ENCODE measurements at regions not wholly inside any gene's neighbourhood (a gene's known extent, or its start where the extent isn't known, plus 50 kb on each side); places are given as distances from the start of the nearest gene placed in this dataset.

DNA sequence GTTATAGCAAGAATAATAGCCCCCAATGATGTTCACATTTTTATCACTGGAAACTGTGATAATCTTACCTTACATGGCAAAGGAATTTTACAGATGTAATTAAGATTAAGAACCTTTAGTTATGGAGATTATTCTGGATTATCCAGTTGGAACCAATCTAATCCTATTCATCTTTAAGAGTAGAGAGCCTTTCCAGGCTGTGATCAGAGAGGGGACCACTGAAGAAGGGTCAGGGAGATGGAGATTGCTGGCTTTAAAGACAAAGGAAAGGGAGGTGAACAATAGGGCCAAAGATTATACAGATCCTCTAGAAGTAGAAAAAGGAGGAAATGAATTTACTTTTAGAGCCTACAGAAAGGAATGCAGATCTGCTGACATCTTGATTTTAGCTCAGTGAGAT, 253.5 kb upstream of the GRIN3A start:
- no peaks in the 10 kb centered on the region for H3K9me3 Mint-ChIP-seq
- TF ChIP-seq, protein P1, sequence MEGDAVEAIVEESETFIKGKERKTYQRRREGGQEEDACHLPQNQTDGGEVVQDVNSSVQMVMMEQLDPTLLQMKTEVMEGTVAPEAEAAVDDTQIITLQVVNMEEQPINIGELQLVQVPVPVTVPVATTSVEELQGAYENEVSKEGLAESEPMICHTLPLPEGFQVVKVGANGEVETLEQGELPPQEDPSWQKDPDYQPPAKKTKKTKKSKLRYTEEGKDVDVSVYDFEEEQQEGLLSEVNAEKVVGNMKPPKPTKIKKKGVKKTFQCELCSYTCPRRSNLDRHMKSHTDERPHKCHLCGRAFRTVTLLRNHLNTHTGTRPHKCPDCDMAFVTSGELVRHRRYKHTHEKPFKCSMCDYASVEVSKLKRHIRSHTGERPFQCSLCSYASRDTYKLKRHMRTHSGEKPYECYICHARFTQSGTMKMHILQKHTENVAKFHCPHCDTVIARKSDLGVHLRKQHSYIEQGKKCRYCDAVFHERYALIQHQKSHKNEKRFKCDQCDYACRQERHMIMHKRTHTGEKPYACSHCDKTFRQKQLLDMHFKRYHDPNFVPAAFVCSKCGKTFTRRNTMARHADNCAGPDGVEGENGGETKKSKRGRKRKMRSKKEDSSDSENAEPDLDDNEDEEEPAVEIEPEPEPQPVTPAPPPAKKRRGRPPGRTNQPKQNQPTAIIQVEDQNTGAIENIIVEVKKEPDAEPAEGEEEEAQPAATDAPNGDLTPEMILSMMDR (IDR thresholded peaks at IDR 0.05; ENCODE audit: unreplicated experiment): no peak
- no peak for DNase-seq (ENCODE audit: low spot score in 2 of 2, unreplicated experiment in 2 of 2)
- no peak overlapping the region for H3K4me3 Mint-ChIP-seq
- peaks cover 26% of the 10 kb centered on the region for H3K27me3 Mint-ChIP-seq (ENCODE audit: low read depth)
- H3K36me3 Mint-ChIP-seq: no peaks in the 10 kb centered on the region
- no peaks in the 10 kb centered on the region for H3K4me1 Mint-ChIP-seq
- H3K27ac Mint-ChIP-seq: no peak overlapping the region

DNA sequence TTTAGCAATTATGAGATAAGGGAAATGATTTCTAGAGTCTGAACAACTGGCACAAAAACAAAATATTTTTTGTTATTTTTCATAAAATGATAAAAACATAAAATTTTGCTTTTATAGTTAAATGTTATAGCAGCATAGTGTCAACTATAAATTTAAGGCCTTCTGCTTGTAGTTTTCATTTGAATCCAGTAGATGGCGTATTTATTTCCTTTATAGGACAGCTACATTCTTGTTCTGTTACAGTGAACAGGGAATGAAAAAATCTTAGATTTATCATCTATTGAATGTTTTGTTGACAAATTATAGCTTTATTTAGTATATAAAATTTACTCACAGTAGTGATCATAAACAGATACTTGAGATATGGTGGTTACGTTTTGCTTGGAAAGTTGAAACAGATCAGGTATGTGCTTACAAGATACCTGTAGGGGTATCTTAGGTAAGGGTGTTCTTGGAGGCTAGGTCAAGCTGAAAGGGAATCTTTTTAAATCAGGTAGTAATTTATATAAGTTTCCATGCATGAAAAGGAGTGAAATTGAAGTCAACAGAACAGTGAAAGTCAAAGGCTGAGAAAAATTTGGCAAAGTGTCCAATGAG, 239.3 kb upstream of the GRIN3A start:
- Mint-ChIP-seq H3K4me1 (peaks cover 2% of the 10 kb centered on the region), H3K36me3 (no peaks in the 10 kb centered on the region), H3K27me3 (ENCODE audit: low read depth) (peaks cover 8% of the 10 kb centered on the region), H3K9me3 (no peaks in the 10 kb centered on the region), H3K27ac (no peak overlapping the region), H3K4me3 (no peak overlapping the region)
- no peak for DNase-seq (ENCODE audit: low spot score in 2 of 2, unreplicated experiment in 2 of 2)
- TF ChIP-seq, protein P1 (IDR thresholded peaks at IDR 0.05; ENCODE audit: unreplicated experiment): peak; percentile 85

DNA sequence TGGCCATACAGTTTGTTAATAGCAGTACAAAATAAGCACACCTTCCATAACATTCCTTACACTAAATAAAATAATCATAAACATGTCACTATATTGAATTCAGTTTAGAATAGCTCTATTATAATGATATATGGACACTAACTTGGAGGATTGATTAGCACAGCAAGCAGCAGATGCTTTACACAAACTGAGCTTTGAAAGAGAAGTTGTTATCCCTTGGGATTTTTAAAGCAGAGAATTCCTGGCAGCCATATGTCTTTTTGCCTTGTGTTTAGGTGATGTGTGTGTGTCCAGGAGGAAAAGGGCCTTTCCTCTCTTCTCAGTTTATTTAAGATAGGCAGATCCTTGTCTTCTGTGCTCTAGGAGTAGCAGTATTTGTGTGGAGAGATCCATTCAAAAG, 232.2 kb upstream of the GRIN3A start:
- no peaks in the 10 kb centered on the region for H3K36me3 Mint-ChIP-seq
- TF ChIP-seq, protein P1 (IDR thresholded peaks at IDR 0.05; ENCODE audit: unreplicated experiment): no peak

DNA sequence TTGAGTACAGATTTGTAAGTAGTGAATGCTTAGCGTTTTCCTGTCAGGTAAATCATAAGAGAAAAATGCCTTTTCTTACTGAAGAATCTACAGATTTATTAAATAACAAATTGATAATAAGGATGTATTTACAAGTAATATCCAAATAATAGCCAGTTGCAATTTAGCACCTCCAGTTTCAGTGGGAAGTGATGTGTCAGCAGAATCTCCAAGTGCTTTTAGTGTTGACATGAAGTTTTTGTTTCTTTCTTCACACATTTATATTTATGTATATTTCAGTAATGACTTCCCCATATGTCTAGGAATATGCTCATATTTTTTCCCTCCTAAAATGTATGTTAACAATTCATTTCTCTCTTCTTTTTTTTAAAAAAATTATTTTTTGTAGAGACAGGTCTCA, 229.9 kb upstream of the GRIN3A start:
- TF ChIP-seq, protein P1 (IDR thresholded peaks at IDR 0.05; ENCODE audit: unreplicated experiment): no peak
- Mint-ChIP-seq H3K4me1 (no peaks in the 10 kb centered on the region), H3K9me3 (no peaks in the 10 kb centered on the region), H3K36me3 (no peaks in the 10 kb centered on the region), H3K4me3 (no peak overlapping the region), H3K27me3 (ENCODE audit: low read depth) (peaks cover 8% of the 10 kb centered on the region), H3K27ac (no peak overlapping the region)
- DNase-seq (ENCODE audit: low spot score in 2 of 2, unreplicated experiment in 2 of 2): no peak

More for the DNA sequence above, 232.2 kb upstream of the GRIN3A start:
- H3K9me3 Mint-ChIP-seq: no peaks in the 10 kb centered on the region
- DNase-seq (ENCODE audit: low spot score in 2 of 2, unreplicated experiment in 2 of 2): no peak
- no peaks in the 10 kb centered on the region for H3K4me1 Mint-ChIP-seq
- no peak overlapping the region for H3K27ac Mint-ChIP-seq
- peaks cover 8% of the 10 kb centered on the region for H3K27me3 Mint-ChIP-seq (ENCODE audit: low read depth)
- H3K4me3 Mint-ChIP-seq: no peak overlapping the region

DNA sequence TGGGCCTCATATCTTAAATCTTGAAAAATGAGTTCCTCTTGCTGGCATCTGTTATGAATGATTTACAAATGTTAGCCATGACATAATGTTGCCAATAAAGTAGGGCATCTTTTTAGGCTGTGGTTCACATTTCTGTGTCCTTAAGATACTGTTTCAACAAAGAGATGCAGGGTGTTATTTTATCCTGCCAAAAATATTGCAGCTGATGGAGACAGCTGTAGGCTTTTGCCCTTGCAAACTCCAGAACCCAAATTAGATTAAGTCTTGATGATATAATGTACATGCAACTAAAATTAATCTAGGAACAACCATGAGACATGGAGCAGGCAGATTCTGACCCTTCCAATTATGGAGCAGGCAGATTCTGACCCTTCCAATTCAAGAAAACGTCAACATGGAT, 228.2 kb upstream of the GRIN3A start:
- H3K9me3 Mint-ChIP-seq: peaks cover 2% of the 10 kb centered on the region
- no peak overlapping the region for H3K27ac Mint-ChIP-seq
- peaks cover 7% of the 10 kb centered on the region for H3K27me3 Mint-ChIP-seq (ENCODE audit: low read depth)
- DNase-seq (ENCODE audit: low spot score in 2 of 2, unreplicated experiment in 2 of 2): no peak
- H3K36me3 Mint-ChIP-seq: no peaks in the 10 kb centered on the region
- no peak overlapping the region for H3K4me3 Mint-ChIP-seq
- no peaks in the 10 kb centered on the region for H3K4me1 Mint-ChIP-seq
- TF ChIP-seq, protein P1 (IDR thresholded peaks at IDR 0.05; ENCODE audit: unreplicated experiment): no peak

DNA sequence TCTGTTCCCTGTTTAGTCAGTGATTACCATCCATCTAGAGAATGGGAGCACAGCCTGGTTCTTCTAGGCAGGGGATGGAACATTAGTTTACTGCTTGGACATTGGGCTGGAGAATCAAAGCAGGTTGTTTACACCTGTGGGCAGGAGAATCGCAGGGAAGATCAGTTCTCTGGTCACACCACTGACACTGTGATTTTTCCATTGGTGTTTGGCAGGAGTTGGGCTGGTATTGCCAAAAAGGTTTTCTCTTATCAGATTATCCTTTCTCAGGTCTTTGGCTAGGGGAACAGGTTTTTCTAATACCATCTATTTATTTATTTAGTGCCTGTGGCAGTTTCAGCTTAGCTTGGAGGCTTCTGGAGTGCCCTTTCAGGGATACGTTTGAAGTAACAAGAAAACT, 219.3 kb upstream of the GRIN3A start:
- no peak overlapping the region for H3K27ac Mint-ChIP-seq
- no peaks in the 10 kb centered on the region for H3K4me1 Mint-ChIP-seq
- DNase-seq (ENCODE audit: low spot score in 2 of 2, unreplicated experiment in 2 of 2): no peak
- no peaks in the 10 kb centered on the region for H3K36me3 Mint-ChIP-seq
- peaks cover 4% of the 10 kb centered on the region for H3K9me3 Mint-ChIP-seq
- H3K4me3 Mint-ChIP-seq: no peak overlapping the region
- TF ChIP-seq, protein P1 (IDR thresholded peaks at IDR 0.05; ENCODE audit: unreplicated experiment): no peak
- H3K27me3 Mint-ChIP-seq (ENCODE audit: low read depth): peaks cover 4% of the 10 kb centered on the region
